ENCODE measurements at regions not wholly inside any gene's neighbourhood (a gene's known extent, or its start where the extent isn't known, plus 50 kb on each side); places are given as distances from the start of the nearest gene placed in this dataset.
"Not testable (repeated sequence)": the region's sequence is repeated elsewhere in the genome, so short reads cannot be mapped to it uniquely, and the experiment has no call there.

DNA sequence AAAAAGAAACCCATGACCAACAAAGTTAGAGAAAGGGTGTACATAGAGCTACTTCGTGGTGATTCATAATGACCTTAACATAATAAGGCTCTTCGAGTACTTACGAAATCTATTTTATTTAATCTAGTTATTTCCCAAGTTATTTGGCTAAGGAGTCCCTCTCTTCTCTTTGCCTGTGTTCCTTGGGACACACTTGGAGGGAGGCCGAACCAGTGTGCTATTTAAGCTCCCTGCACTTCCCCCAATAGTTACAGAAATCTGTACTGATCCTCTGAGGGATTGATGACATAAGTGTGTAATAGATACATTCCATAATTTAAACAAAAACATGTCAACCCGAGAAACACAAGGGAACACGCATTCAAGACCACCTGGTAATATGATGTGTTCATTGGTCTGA lies 351.1 kb downstream of the GATA3 start:
- TF ChIP-seq, protein P1, sequence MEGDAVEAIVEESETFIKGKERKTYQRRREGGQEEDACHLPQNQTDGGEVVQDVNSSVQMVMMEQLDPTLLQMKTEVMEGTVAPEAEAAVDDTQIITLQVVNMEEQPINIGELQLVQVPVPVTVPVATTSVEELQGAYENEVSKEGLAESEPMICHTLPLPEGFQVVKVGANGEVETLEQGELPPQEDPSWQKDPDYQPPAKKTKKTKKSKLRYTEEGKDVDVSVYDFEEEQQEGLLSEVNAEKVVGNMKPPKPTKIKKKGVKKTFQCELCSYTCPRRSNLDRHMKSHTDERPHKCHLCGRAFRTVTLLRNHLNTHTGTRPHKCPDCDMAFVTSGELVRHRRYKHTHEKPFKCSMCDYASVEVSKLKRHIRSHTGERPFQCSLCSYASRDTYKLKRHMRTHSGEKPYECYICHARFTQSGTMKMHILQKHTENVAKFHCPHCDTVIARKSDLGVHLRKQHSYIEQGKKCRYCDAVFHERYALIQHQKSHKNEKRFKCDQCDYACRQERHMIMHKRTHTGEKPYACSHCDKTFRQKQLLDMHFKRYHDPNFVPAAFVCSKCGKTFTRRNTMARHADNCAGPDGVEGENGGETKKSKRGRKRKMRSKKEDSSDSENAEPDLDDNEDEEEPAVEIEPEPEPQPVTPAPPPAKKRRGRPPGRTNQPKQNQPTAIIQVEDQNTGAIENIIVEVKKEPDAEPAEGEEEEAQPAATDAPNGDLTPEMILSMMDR (IDR thresholded peaks at IDR 0.05): no peak
- TF ChIP-seq POLR2AphosphoS5 (IDR thresholded peaks at IDR 0.05) (no peak), POLR2A (IDR thresholded peaks at IDR 0.05) (no peak)
- intact Hi-C loops (cut with DNase I): no loop called here
- Histone ChIP-seq H3K36me3 (no peaks in the 10 kb centered on the region), H3K4me1 (replicated peaks) (no peaks in the 10 kb centered on the region), H3K4me3 (no peak overlapping the region), H3K27me3 (replicated peaks; ENCODE audit: insufficient read depth) (no peaks in the 10 kb centered on the region), H3K9me3 (no peaks in the 10 kb centered on the region), H3K27ac (no peak overlapping the region)
- 70% methylated on average over 6 of the region's 6 CpGs for WGBS
- no peak for DNase-seq (ENCODE audit: low spot score)

DNA sequence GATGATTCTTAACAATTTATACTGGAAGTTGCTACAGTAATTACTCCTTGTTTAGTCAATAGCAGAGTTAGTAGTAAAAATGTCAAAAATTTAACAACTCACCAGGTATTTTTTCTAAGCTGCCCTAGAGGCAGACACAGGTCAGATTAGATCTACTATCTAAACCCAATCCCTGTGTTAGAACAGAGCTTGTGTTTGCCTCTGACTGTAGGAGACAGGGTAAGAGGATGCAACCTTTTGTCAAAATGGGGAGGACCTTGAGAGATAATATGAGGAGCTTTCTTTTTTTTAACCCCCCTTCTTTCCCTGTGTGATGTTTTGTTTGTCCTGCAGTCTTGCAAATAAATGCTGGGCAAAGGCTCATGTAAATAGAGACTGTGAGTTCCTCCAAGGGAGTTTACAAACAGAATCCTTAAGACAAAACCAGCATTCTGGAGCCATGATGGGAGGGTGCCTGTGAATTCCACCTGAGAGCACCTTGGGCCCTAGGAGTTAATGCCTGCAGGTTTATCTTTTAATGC lies 353.1 kb downstream of the GATA3 start:
- TF ChIP-seq POLR2AphosphoS5 (IDR thresholded peaks at IDR 0.05) (no peak), POLR2A (IDR thresholded peaks at IDR 0.05) (no peak)
- TF ChIP-seq, protein P1 (IDR thresholded peaks at IDR 0.05): no peak
- no peak overlapping the region for H3K27ac ChIP-seq
- H3K4me1 ChIP-seq (replicated peaks): no peaks in the 10 kb centered on the region
- DNase-seq (ENCODE audit: low spot score): no peak
- H3K36me3 ChIP-seq: no peaks in the 10 kb centered on the region
- H3K4me3 ChIP-seq: no peak overlapping the region
- no peaks in the 10 kb centered on the region for H3K27me3 ChIP-seq (replicated peaks; ENCODE audit: insufficient read depth)
- H3K9me3 ChIP-seq: no peaks in the 10 kb centered on the region
- intact Hi-C loops (cut with DNase I): no loop called here

DNA sequence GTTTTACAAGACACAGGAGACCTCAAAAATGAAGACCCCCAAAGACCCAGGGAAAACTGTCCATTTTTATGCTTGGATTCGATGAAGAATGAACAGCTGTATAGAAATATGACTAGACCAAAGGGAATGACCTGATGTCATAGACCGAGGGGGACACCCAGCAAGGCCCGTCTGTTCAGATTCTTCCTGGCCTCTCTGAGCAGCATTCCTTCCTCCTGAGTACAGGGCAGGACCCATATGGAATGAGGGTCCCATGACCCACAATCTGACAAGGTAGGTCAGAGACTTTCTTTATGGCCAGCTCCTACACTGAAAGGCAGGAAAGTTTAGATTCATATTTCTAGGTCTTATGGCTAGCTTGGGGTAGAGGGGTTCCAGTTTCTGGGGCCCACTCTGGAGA lies 356.0 kb downstream of the GATA3 start:
- TF ChIP-seq POLR2AphosphoS5 (IDR thresholded peaks at IDR 0.05): no peak
- no peak for TF ChIP-seq POLR2A (IDR thresholded peaks at IDR 0.05)
- TF ChIP-seq, protein P1 (IDR thresholded peaks at IDR 0.05): no peak
- no peaks in the 10 kb centered on the region for H3K27me3 ChIP-seq (replicated peaks; ENCODE audit: insufficient read depth)
- no peaks in the 10 kb centered on the region for H3K9me3 ChIP-seq
- H3K27ac ChIP-seq: no peak overlapping the region
- no peak overlapping the region for H3K4me3 ChIP-seq
- 92% methylated on average over 3 of the region's 3 CpGs for WGBS
- no peak for DNase-seq (ENCODE audit: low spot score)
- intact Hi-C loops (cut with DNase I): no loop called here
- H3K4me1 ChIP-seq (replicated peaks): no peaks in the 10 kb centered on the region
- no peaks in the 10 kb centered on the region for H3K36me3 ChIP-seq

DNA sequence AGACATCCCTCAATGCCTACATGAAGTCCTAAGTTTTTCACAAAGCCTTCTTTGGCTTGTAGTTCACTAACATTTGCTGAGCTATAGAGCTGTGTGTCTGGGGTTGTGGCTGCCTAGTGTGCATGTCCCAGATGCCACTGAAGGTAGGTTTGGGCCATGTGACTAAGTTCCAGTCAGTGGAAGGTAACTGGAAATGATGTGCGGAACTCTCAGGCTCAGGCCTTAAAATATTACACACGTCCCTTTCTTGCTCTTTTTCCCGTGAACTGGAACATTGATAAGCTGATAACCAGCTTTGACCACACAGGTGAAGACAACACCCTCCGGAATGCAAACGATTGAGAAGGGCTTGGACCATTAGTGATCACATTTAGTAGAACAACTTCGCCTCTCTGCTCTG lies 358.1 kb downstream of the GATA3 start:
- no peak overlapping the region for H3K4me3 ChIP-seq
- 93% methylated on average over 6 of the region's 6 CpGs for WGBS
- intact Hi-C loops (cut with DNase I): no loop called here
- H3K4me1 ChIP-seq (replicated peaks): no peaks in the 10 kb centered on the region
- no peaks in the 10 kb centered on the region for H3K36me3 ChIP-seq
- no peak overlapping the region for H3K27ac ChIP-seq
- no peaks in the 10 kb centered on the region for H3K27me3 ChIP-seq (replicated peaks; ENCODE audit: insufficient read depth)
- no peaks in the 10 kb centered on the region for H3K9me3 ChIP-seq
- TF ChIP-seq POLR2A (IDR thresholded peaks at IDR 0.05) (no peak), POLR2AphosphoS5 (IDR thresholded peaks at IDR 0.05) (no peak)
- TF ChIP-seq, protein P1 (IDR thresholded peaks at IDR 0.05): no peak
- DNase-seq (ENCODE audit: low spot score): no peak

DNA sequence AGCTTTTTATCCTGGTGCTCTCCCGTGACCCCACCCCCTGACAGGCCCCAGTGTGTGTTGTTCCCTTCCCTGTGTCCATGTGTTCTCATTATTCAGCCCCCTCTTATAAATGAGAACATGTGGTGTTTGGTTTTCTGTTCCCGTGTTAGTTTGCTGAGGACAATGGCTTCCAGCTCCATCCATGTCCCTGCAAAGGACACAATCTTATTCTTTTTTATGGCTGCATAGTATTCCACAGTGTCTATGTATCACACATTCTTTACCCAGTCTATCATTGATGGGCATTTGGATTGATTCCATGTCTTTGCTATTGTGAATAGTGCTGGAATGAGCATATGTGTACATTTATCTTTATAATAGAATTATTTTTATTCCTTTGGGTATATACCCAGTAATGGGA lies 360.5 kb downstream of the GATA3 start:
- H3K27ac ChIP-seq; H3K4me3 ChIP-seq; intact Hi-C loops (cut with DNase I); H3K9me3 ChIP-seq; DNase-seq (ENCODE audit: low spot score); H3K4me1 ChIP-seq (replicated peaks); H3K27me3 ChIP-seq (replicated peaks; ENCODE audit: insufficient read depth); H3K36me3 ChIP-seq: not testable (repeated sequence)
- 86% methylated on average over 2 of the region's 2 CpGs for WGBS
